GM18519 (cell line): ENCODE measurements at regions not wholly inside any gene's neighbourhood (a gene's known extent, or its start where the extent isn't known, plus 50 kb on each side); places are given as distances from the start of the nearest gene placed in this dataset.
"Not testable (repeated sequence)": the region's sequence is repeated elsewhere in the genome, so short reads cannot be mapped to it uniquely, and the experiment has no call there.

Source experiments
- ATAC-seq: cut with Tn5 transposase; IDR thresholded peaks from one replicate; pipeline ENCODE4 v1.9.1; 2021; ENCODE audit warnings: mild to moderate bottlenecking, moderate library complexity; ENCODE audit not compliant: unreplicated experiment, low FRiP score

DNA sequence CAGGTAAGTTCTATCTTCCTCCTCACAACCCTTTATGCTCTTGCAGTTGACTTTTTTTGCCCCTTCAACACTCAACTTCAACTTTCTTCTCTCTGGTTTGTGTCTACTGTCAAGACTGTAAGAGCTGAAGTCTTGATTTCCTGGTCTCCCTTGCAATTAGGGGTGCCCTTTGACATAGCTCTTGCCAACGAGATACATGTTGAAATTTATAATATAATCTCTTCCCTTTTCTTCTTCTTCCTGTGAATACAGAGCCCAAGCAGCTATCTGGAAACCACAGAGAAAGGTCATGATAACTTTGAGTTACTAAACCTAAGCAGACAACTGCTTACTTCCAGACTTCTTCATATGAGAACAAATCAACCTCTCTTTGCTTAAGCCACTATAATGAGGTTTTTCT is 163.5 kb downstream of the MC4R start:
- no peak for ATAC-seq

DNA sequence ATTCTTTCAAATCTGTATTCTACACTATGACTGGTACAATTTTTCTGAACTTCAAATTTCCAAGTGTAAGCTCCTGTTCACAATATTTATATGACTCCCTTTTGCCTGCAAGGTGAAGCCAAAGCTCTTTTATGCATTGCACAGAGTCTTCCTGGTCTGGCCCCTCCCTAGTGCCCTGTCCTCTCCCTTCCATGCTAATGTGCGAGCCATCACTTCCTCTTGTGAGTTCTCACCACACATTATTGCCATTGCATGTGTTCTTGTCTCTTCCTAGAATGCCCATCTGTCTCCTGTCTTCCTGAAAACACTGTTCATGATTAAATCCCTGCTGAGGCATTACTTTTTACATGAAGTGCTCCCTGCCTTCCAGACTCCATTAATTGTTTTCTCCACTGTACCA is 169.9 kb downstream of the MC4R start:
- no peak for ATAC-seq

- ATAC-seq, result no peak
Measured at GRCh38 chr18:60200558-60200957, 172.0 kb downstream of the MC4R start.

- ATAC-seq, result no peak
Measured at GRCh38 chr18:60199505-60199904, 173.1 kb downstream of the MC4R start.

GRCh38 chr18:60197671-60198462 is 174.7 kb downstream of the MC4R start:
- ATAC-seq, result no peak

GRCh38 chr18:60196836-60197606 is 175.6 kb downstream of the MC4R start:
- no peak for ATAC-seq

DNA sequence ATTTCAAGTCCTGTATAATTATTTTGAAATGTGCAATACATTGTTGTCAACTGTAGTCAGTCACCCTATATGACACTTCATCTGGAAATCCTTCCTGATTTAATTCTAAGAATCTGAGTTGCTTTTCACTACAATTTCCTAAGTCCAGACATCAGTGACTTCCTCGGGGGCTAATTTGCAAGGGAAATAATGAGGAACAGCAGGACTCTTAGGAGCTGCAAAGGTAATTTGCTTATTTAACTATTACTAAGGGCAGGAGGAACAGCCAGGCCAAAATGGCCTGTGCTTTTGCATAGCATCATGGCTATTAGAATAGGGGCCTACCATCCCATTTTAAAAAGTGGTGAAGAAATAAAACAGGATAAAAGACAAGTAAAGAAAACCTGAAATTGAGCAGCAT is 178.8 kb downstream of the MC4R start:
- ATAC-seq, result no peak

GRCh38 chr18:60191926-60192325 is 180.6 kb downstream of the MC4R start:
- no peak for ATAC-seq

- no peak for ATAC-seq
Measured at GRCh38 chr18:60189856-60190255, 182.7 kb downstream of the MC4R start.

DNA sequence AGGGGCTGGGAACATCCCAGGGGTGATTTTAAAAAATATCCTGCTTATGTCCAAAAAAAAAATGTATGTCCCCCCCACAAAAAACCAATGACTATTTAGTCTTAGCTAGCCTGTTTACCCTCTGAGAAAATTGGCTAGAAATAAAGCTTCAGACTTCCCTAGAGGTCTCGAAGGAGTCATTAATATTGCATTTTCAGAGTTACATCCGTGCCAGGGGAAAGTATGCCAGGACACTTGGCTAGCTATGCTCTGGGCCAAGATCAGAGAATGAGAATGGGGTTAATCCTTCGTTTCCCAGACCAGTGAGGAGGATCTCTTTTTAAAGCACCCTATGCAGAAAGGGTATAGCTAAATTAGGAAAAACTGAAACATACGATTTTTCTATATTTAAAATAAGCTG is 183.6 kb downstream of the MC4R start:
- no peak for ATAC-seq

DNA sequence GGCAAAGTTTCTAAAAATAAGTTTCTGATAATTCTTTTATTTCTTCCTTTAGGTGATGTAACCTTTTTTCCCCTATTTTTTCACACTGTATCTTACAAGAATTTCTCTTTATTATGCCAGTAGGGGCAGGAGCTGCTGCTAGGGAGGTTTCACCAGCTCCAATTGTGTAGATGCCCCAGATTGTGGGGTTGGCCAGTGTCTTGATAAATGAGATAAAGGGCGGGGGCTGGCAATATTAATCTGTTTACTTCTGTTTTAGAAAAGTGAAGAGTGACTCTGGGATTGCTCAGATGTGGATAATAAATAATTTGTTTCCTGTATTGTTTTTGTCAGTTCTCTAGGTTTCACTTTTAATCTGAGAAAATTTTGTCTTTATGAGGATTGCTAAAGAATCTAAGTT is 190.4 kb downstream of the MC4R start:
- ATAC-seq, result no peak

DNA sequence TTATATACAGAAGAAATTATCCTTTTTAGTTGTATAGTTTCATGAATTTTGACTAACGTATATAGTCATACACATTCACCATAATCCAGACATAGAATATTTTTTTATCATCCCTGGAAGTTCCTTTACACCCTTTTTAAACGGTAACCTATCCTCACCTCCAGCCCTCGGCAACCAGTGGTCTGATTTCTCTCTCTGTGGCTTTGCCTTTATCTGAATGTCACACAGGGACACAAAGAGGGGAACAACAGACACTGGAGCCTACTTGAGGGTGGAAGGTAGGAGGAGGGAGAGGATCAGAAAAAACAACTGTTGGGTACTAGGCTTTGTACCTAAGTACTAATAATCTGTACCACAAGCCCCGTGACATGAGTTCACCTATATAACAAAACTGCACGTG is 191.9 kb downstream of the MC4R start:
- no peak for ATAC-seq

GRCh38 chr18:60178224-60178623 is 194.4 kb downstream of the MC4R start:
- ATAC-seq, result not testable (repeated sequence)

DNA sequence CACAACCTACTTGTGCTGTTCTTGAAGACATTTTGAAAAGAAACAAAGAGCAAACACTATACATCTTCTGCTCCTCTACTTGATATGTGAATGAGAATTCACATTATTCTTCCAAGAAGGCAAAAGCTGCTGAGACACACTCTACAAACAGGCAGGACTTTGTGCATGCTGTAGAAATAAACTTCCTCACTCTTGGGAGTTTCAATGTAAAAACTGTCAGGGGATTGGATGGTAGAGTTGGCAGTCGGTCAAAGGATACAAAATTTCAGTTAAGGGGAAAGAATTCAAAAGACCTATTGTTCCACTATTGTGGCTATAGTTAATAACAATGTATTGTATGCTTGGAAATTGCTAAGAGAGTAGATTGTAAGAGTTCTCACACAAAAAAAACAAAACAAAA is 196.3 kb downstream of the MC4R start:
- no peak for ATAC-seq

- ATAC-seq, result no peak
Measured at GRCh38 chr18:60174832-60175231, 197.7 kb downstream of the MC4R start.

DNA sequence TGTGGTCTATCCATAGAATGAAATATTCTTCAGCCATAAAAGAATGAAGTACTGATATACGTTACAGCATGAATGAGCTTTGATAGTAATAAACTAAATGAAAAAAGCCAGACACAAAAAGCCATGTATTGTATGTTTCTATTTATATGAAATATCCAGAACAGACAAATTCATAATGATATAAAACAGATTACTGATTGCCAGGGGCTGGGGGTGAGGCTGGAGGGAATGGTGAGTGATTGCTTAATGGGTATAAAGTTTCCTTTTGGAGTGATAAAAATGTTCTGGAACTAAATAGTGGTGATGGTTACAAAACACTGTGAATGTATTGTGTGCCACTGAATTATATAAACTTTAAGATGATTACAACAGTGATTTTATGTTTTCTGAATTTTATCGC is 200.5 kb downstream of the MC4R start:
- no peak for ATAC-seq

- ATAC-seq, result no peak
Measured at GRCh38 chr18:60163622-60164021, 209.0 kb downstream of the MC4R start.

DNA sequence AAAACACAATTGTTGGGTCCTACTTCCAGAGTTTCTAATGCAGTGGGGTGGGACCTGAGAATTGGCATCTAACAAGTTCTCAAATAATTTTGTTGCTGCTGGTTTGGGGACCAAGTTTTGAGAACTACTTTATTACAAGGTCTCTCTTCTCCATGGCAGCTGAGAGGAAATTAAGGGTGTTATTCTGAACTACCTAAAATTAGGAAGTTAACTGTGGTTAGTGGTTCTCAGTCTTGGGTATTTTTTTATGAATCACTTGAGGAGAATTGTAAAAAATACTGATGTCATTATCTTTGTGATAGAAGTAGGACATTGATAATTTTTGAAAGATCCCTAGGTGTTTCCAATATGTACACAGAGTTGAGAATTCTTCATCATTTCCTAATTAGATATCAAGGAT is 210.2 kb downstream of the MC4R start:
- ATAC-seq, result no peak

DNA sequence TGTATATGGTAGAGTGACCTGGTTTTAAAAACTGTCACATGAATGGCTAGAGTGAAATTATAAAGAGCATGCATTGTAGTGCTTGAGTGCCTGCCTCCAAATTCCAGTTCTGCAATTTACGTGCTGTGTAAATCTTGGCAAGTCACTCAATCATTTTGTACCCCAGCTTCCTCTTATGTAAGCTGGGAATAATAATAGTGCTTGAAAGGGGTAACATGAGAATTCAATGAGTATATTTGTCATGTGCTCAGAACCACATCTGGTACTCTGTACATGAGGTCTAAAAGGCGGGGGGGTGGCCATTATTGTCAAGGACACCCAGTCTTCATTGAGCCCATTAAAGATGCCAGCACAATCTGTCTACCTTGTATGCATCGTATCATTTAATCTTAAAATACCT is 214.8 kb downstream of the MC4R start:
- no peak for ATAC-seq

- ATAC-seq, result no peak
Measured at GRCh38 chr18:60153376-60153775, 219.2 kb downstream of the MC4R start.

DNA sequence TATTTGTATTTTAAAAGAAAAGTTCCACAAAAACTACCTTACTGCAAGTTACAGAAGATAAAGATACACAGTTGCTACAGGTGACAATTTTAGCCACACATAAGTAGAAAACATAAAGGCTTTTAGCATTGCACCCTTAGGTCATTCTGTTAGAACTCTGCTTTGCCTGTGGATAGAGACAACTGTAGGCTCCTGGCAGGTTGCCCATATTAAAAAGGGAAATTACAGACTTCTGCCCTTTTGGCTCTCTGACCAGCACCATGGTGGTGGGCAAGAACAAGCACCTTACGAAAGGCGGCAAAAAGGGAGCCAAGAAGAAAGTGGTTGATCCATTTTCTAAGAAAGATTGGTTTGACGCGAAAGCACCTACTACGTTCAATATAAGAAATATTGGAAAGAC is 223.3 kb downstream of the MC4R start:
- ATAC-seq, result no peak

GRCh38 chr18:60147323-60147722 is 225.3 kb downstream of the MC4R start:
- ATAC-seq, result no peak
